Stimulated activated effector memory CD8-positive, alpha-beta T cell treated with anti-CD3 and anti-CD28 coated beads, Interleukin-12 subunit alpha, Interleukin-12 subunit beta, amount 100 ng/mL, for 72 hours (primary cell): ENCODE measurements at regions not wholly inside any gene's neighbourhood (a gene's known extent, or its start where the extent isn't known, plus 50 kb on each side); places are given as distances from the start of the nearest gene placed in this dataset.
"Not testable (repeated sequence)": the region's sequence is repeated elsewhere in the genome, so short reads cannot be mapped to it uniquely, and the experiment has no call there.

Source experiments
- ATAC-seq: fragments of 150-1000 bp; cut with Tn5 transposase; 2 replicates; pipeline ENCODE4 v1.10.0; 2021
- DNase-seq, 2 donors: peaks; one replicate each; pipeline ENCODE4 v3.0.0; 2021 to 2022; ENCODE audit warnings: low spot score in 2 of 2
- H3K27ac Mint-ChIP-seq: one replicate; pipeline ENCODE4 v1.8.0; 2022; ENCODE audit warnings: mild to moderate bottlenecking, mixed read lengths
- H3K36me3 Mint-ChIP-seq: one replicate; pipeline ENCODE4 v1.8.0; 2022; ENCODE audit warnings: mild to moderate bottlenecking, mixed read lengths
- H3K4me1 Mint-ChIP-seq: one replicate; pipeline ENCODE4 v1.8.0; 2022; ENCODE audit warnings: mixed read lengths
- H3K4me3 Mint-ChIP-seq: one replicate; pipeline ENCODE4 v1.8.0; 2022; ENCODE audit warnings: mild to moderate bottlenecking, mixed read lengths
- H3K9me3 Mint-ChIP-seq: one replicate; pipeline ENCODE4 v1.8.0; 2022; ENCODE audit warnings: mixed read lengths

GRCh38 chr16:22693638-22694340 lies 120.2 kb upstream of the HS3ST2 start:
- ATAC-seq (no peak), DNase-seq (no peak)
- H3K9me3 Mint-ChIP-seq, result no peaks in the 10 kb centered on the region
- H3K27ac Mint-ChIP-seq, result no peak overlapping the region
- no peaks in the 10 kb centered on the region for H3K36me3 Mint-ChIP-seq
- no peaks in the 10 kb centered on the region for H3K4me1 Mint-ChIP-seq
- no peak overlapping the region for H3K4me3 Mint-ChIP-seq

GRCh38 chr16:22694887-22695382 lies 119.0 kb upstream of the HS3ST2 start:
- no peak overlapping the region for H3K4me3 Mint-ChIP-seq
- H3K36me3 Mint-ChIP-seq, result no peaks in the 10 kb centered on the region
- no peaks in the 10 kb centered on the region for H3K9me3 Mint-ChIP-seq
- no peak overlapping the region for H3K27ac Mint-ChIP-seq
- H3K4me1 Mint-ChIP-seq, result no peaks in the 10 kb centered on the region
- ATAC-seq, result no peak
- DNase-seq, result no peak

- H3K4me3 Mint-ChIP-seq, H3K36me3 Mint-ChIP-seq, H3K9me3 Mint-ChIP-seq, H3K4me1 Mint-ChIP-seq, DNase-seq, H3K27ac Mint-ChIP-seq, ATAC-seq: not testable (repeated sequence)
Observed at GRCh38 chr16:22695773-22696172, 118.2 kb upstream of the HS3ST2 start.

GRCh38 chr16:22699356-22699755 lies 114.6 kb upstream of the HS3ST2 start:
- H3K36me3 Mint-ChIP-seq, result no peaks in the 10 kb centered on the region
- no peak for ATAC-seq
- H3K27ac Mint-ChIP-seq, result no peak overlapping the region
- no peaks in the 10 kb centered on the region for H3K4me1 Mint-ChIP-seq
- DNase-seq, result no peak
- no peaks in the 10 kb centered on the region for H3K9me3 Mint-ChIP-seq
- no peak overlapping the region for H3K4me3 Mint-ChIP-seq

GRCh38 chr16:22705799-22706198 lies 108.2 kb upstream of the HS3ST2 start:
- Mint-ChIP-seq H3K4me1 (no peaks in the 10 kb centered on the region), H3K9me3 (no peaks in the 10 kb centered on the region), H3K4me3 (no peak overlapping the region), H3K27ac (no peak overlapping the region), H3K36me3 (no peaks in the 10 kb centered on the region)
- no peak for DNase-seq
- no peak for ATAC-seq

GRCh38 chr16:22710326-22710725 lies 103.6 kb upstream of the HS3ST2 start:
- Mint-ChIP-seq H3K4me1 (no peaks in the 10 kb centered on the region), H3K27ac (no peak overlapping the region), H3K4me3 (no peak overlapping the region), H3K9me3 (peaks cover 4% of the 10 kb centered on the region), H3K36me3 (no peaks in the 10 kb centered on the region)
- ATAC-seq (no peak), DNase-seq (no peak)

- Mint-ChIP-seq H3K4me1 (no peaks in the 10 kb centered on the region), H3K27ac (no peak overlapping the region)
Observed at GRCh38 chr16:22711847-22712246, 102.1 kb upstream of the HS3ST2 start.

GRCh38 chr16:22712471-22712870 lies 101.5 kb upstream of the HS3ST2 start:
- Mint-ChIP-seq H3K36me3 (no peaks in the 10 kb centered on the region), H3K27ac (no peak overlapping the region), H3K9me3 (peaks cover 4% of the 10 kb centered on the region), H3K4me1 (no peaks in the 10 kb centered on the region), H3K4me3 (no peak overlapping the region)
- ATAC-seq (no peak), DNase-seq (no peak)

More at GRCh38 chr16:22711847-22712246, 102.1 kb upstream of the HS3ST2 start:
- Mint-ChIP-seq H3K36me3 (no peaks in the 10 kb centered on the region), H3K9me3 (peaks cover 4% of the 10 kb centered on the region), H3K4me3 (no peak overlapping the region)
- ATAC-seq (no peak), DNase-seq (no peak)

GRCh38 chr16:22718598-22718997 lies 95.4 kb upstream of the HS3ST2 start:
- not testable (repeated sequence) for H3K36me3 Mint-ChIP-seq, DNase-seq, H3K9me3 Mint-ChIP-seq, H3K27ac Mint-ChIP-seq, H3K4me1 Mint-ChIP-seq, ATAC-seq, H3K4me3 Mint-ChIP-seq

- Mint-ChIP-seq H3K36me3 (no peaks in the 10 kb centered on the region), H3K4me3 (no peak overlapping the region), H3K9me3 (peaks cover 4% of the 10 kb centered on the region), H3K27ac (no peak overlapping the region), H3K4me1 (no peaks in the 10 kb centered on the region)
- ATAC-seq, result no peak
- DNase-seq, result no peak
Observed at GRCh38 chr16:22719945-22720344, 94.0 kb upstream of the HS3ST2 start.

GRCh38 chr16:22721511-22722100 lies 92.4 kb upstream of the HS3ST2 start:
- DNase-seq (no peak), ATAC-seq (no peak)
- Mint-ChIP-seq H3K4me3 (no peak overlapping the region), H3K27ac (no peak overlapping the region), H3K9me3 (peaks cover 4% of the 10 kb centered on the region), H3K36me3 (no peaks in the 10 kb centered on the region), H3K4me1 (no peaks in the 10 kb centered on the region)

- not testable (repeated sequence) for H3K4me3 Mint-ChIP-seq, H3K27ac Mint-ChIP-seq, H3K36me3 Mint-ChIP-seq, H3K9me3 Mint-ChIP-seq, H3K4me1 Mint-ChIP-seq, ATAC-seq, DNase-seq
Observed at GRCh38 chr16:22722551-22723541, 91.1 kb upstream of the HS3ST2 start.

- DNase-seq, result no peak
- Mint-ChIP-seq H3K4me3 (no peak overlapping the region), H3K27ac (no peak overlapping the region), H3K9me3 (no peaks in the 10 kb centered on the region), H3K4me1 (no peaks in the 10 kb centered on the region), H3K36me3 (no peaks in the 10 kb centered on the region)
- no peak for ATAC-seq
Observed at GRCh38 chr16:22726868-22727267, 87.1 kb upstream of the HS3ST2 start.

GRCh38 chr16:22727285-22728166 lies 86.4 kb upstream of the HS3ST2 start:
- ATAC-seq (no peak), DNase-seq (no peak)
- Mint-ChIP-seq H3K36me3 (no peaks in the 10 kb centered on the region), H3K27ac (no peak overlapping the region), H3K4me1 (no peaks in the 10 kb centered on the region), H3K4me3 (no peak overlapping the region), H3K9me3 (no peaks in the 10 kb centered on the region)
